ENCODE measurements at regions not wholly inside any gene's neighbourhood (a gene's known extent, or its start where the extent isn't known, plus 50 kb on each side); places are given as distances from the start of the nearest gene placed in this dataset.

GRCh38 chr2:45182667-45183295 is 173.5 kb upstream of the SIX2 start:
- Histone ChIP-seq H3K27ac (replicated peaks; ENCODE audit: low read length) (no peak overlapping the region), H2BK12ac (ENCODE audit: low read length) (no peak overlapping the region), H3K4me1 (ENCODE audit: control insufficient read depth in 2 of 2, insufficient read depth in 1 of 2, low read depth in 1 of 2, low read length in 2 of 2) (no peaks in the 10 kb centered on the region), H2BK120ac (ENCODE audit: low read depth, low read length) (no peak overlapping the region), H3K36me3 (replicated peaks in 1 of 2; ENCODE audit: control insufficient read depth in 2 of 2, insufficient read depth in 2 of 2, low read length in 2 of 2) (no peaks in the 10 kb centered on the region), H3K27me3 (ENCODE audit: control insufficient read depth in 3 of 3, insufficient read depth in 3 of 3, low read depth in 1 of 3, low read length in 3 of 3) (no peaks in the 10 kb centered on the region), H3K9ac (ENCODE audit: low read depth, low read length, poor library complexity) (no peak overlapping the region), H2BK15ac (ENCODE audit: low read length) (no peak overlapping the region), H4K91ac (ENCODE audit: low read depth, low read length, poor library complexity) (no peak overlapping the region), H4K8ac (ENCODE audit: low read depth, low read length) (no peak overlapping the region), H2AFZ (ENCODE audit: low read length) (no peak overlapping the region), H3K4ac (ENCODE audit: low read length) (no peak overlapping the region), H3K23ac (ENCODE audit: low read depth, low read length, poor library complexity) (no peak overlapping the region), H3K79me1 (ENCODE audit: low read depth, low read length) (no peaks in the 10 kb centered on the region), H3K14ac (ENCODE audit: low read length) (no peak overlapping the region), H3K4me3 (ENCODE audit: low read length in 2 of 2) (no peak overlapping the region), H2AK5ac (ENCODE audit: low read depth, low read length) (no peak overlapping the region), H3K18ac (ENCODE audit: low read length) (no peak overlapping the region), H3K9me3 (replicated peaks in 1 of 2; ENCODE audit: control insufficient read depth in 2 of 2, insufficient read depth in 1 of 2, low read depth in 1 of 2, low read length in 2 of 2) (no peaks in the 10 kb centered on the region), H2BK5ac (ENCODE audit: low read length) (no peak overlapping the region), H3K4me2 (ENCODE audit: insufficient read depth, low read length, poor library complexity, severe bottlenecking) (no peak overlapping the region)
- WGBS, 2 donors (ENCODE audit: extremely low coverage in 2 of 2, insufficient read length in 2 of 2, insufficient replicate concordance in 1 of 2), result no CpG with 5 or more reads among the region's 6 CpGs
- no peak for DNase-seq (ENCODE audit: low spot score)

GRCh38 chr2:45180779-45181178 is 171.5 kb upstream of the SIX2 start:
- no peak overlapping the region for H3K4ac ChIP-seq (ENCODE audit: low read length)
- H3K23ac ChIP-seq (ENCODE audit: low read depth, low read length, poor library complexity), result no peak overlapping the region
- no peaks in the 10 kb centered on the region for H3K4me1 ChIP-seq (ENCODE audit: control insufficient read depth in 2 of 2, insufficient read depth in 1 of 2, low read depth in 1 of 2, low read length in 2 of 2)
- H2BK15ac ChIP-seq (ENCODE audit: low read length), result no peak overlapping the region
- no peak overlapping the region for H3K4me3 ChIP-seq (ENCODE audit: low read length in 2 of 2)
- no peak overlapping the region for H3K4me2 ChIP-seq (ENCODE audit: insufficient read depth, low read length, poor library complexity, severe bottlenecking)
- no peak overlapping the region for H2AK5ac ChIP-seq (ENCODE audit: low read depth, low read length)
- no peak overlapping the region for H3K18ac ChIP-seq (ENCODE audit: low read length)
- H3K9ac ChIP-seq (ENCODE audit: low read depth, low read length, poor library complexity), result no peak overlapping the region
- H3K14ac ChIP-seq (ENCODE audit: low read length), result no peak overlapping the region
- no peaks in the 10 kb centered on the region for H3K9me3 ChIP-seq (replicated peaks in 1 of 2; ENCODE audit: control insufficient read depth in 2 of 2, insufficient read depth in 1 of 2, low read depth in 1 of 2, low read length in 2 of 2)
- no peak for DNase-seq (ENCODE audit: low spot score)
- H3K79me1 ChIP-seq (ENCODE audit: low read depth, low read length), result no peaks in the 10 kb centered on the region
- no peak overlapping the region for H4K8ac ChIP-seq (ENCODE audit: low read depth, low read length)
- H3K27me3 ChIP-seq (ENCODE audit: control insufficient read depth in 3 of 3, insufficient read depth in 3 of 3, low read depth in 1 of 3, low read length in 3 of 3), result no peaks in the 10 kb centered on the region
- H2BK12ac ChIP-seq (ENCODE audit: low read length), result no peak overlapping the region
- no peak overlapping the region for H2BK120ac ChIP-seq (ENCODE audit: low read depth, low read length)
- no peak overlapping the region for H2AFZ ChIP-seq (ENCODE audit: low read length)
- no peak overlapping the region for H2BK5ac ChIP-seq (ENCODE audit: low read length)
- H3K27ac ChIP-seq (replicated peaks; ENCODE audit: low read length), result no peak overlapping the region
- no peaks in the 10 kb centered on the region for H3K36me3 ChIP-seq (replicated peaks in 1 of 2; ENCODE audit: control insufficient read depth in 2 of 2, insufficient read depth in 2 of 2, low read length in 2 of 2)
- no peak overlapping the region for H4K91ac ChIP-seq (ENCODE audit: low read depth, low read length, poor library complexity)

GRCh38 chr2:45180033-45180746 is 170.9 kb upstream of the SIX2 start:
- H3K23ac ChIP-seq (ENCODE audit: low read depth, low read length, poor library complexity), result no peak overlapping the region
- H3K79me1 ChIP-seq (ENCODE audit: low read depth, low read length), result no peaks in the 10 kb centered on the region
- no CpG with 5 or more reads among the region's 6 CpGs for WGBS, 2 donors (ENCODE audit: extremely low coverage in 2 of 2, insufficient read length in 2 of 2, insufficient replicate concordance in 1 of 2)
- no peaks in the 10 kb centered on the region for H3K9me3 ChIP-seq (replicated peaks in 1 of 2; ENCODE audit: control insufficient read depth in 2 of 2, insufficient read depth in 1 of 2, low read depth in 1 of 2, low read length in 2 of 2)
- H3K4me1 ChIP-seq (ENCODE audit: control insufficient read depth in 2 of 2, insufficient read depth in 1 of 2, low read depth in 1 of 2, low read length in 2 of 2), result no peaks in the 10 kb centered on the region
- no peak overlapping the region for H2AK5ac ChIP-seq (ENCODE audit: low read depth, low read length)
- no peak for DNase-seq (ENCODE audit: low spot score)
- H2AFZ ChIP-seq (ENCODE audit: low read length), result no peak overlapping the region
- H3K4ac ChIP-seq (ENCODE audit: low read length), result no peak overlapping the region
- H3K4me3 ChIP-seq (ENCODE audit: low read length in 2 of 2), result no peak overlapping the region
- H4K8ac ChIP-seq (ENCODE audit: low read depth, low read length), result no peak overlapping the region
- H2BK5ac ChIP-seq (ENCODE audit: low read length), result no peak overlapping the region
- no peak overlapping the region for H3K18ac ChIP-seq (ENCODE audit: low read length)
- no peak overlapping the region for H3K4me2 ChIP-seq (ENCODE audit: insufficient read depth, low read length, poor library complexity, severe bottlenecking)
- H3K36me3 ChIP-seq (replicated peaks in 1 of 2; ENCODE audit: control insufficient read depth in 2 of 2, insufficient read depth in 2 of 2, low read length in 2 of 2), result no peaks in the 10 kb centered on the region
- H2BK120ac ChIP-seq (ENCODE audit: low read depth, low read length), result no peak overlapping the region
- H3K27ac ChIP-seq (replicated peaks; ENCODE audit: low read length), result no peak overlapping the region
- no peak overlapping the region for H2BK15ac ChIP-seq (ENCODE audit: low read length)
- H4K91ac ChIP-seq (ENCODE audit: low read depth, low read length, poor library complexity), result no peak overlapping the region
- peaks cover 0 to under 1% (median 0%) of the 10 kb centered on the region in 3 experiments for H3K27me3 ChIP-seq (ENCODE audit: control insufficient read depth in 3 of 3, insufficient read depth in 3 of 3, low read depth in 1 of 3, low read length in 3 of 3)
- H3K14ac ChIP-seq (ENCODE audit: low read length), result no peak overlapping the region
- no peak overlapping the region for H2BK12ac ChIP-seq (ENCODE audit: low read length)
- H3K9ac ChIP-seq (ENCODE audit: low read depth, low read length, poor library complexity), result no peak overlapping the region

- Histone ChIP-seq H2AK5ac (ENCODE audit: low read depth, low read length) (no peak overlapping the region), H3K18ac (ENCODE audit: low read length) (no peak overlapping the region), H3K27ac (replicated peaks; ENCODE audit: low read length) (no peak overlapping the region), H3K79me1 (ENCODE audit: low read depth, low read length) (no peaks in the 10 kb centered on the region), H3K4me3 (ENCODE audit: low read length in 2 of 2) (no peak overlapping the region), H4K8ac (ENCODE audit: low read depth, low read length) (no peak overlapping the region), H3K27me3 (ENCODE audit: control insufficient read depth in 3 of 3, insufficient read depth in 3 of 3, low read depth in 1 of 3, low read length in 3 of 3) (peaks cover 0 to 12% (median 3%) of the 10 kb centered on the region in 3 experiments), H3K9ac (ENCODE audit: low read depth, low read length, poor library complexity) (no peak overlapping the region), H2BK5ac (ENCODE audit: low read length) (no peak overlapping the region), H3K23ac (ENCODE audit: low read depth, low read length, poor library complexity) (no peak overlapping the region), H2BK12ac (ENCODE audit: low read length) (no peak overlapping the region), H2BK120ac (ENCODE audit: low read depth, low read length) (no peak overlapping the region), H3K4me2 (ENCODE audit: insufficient read depth, low read length, poor library complexity, severe bottlenecking) (no peak overlapping the region), H2AFZ (ENCODE audit: low read length) (no peak overlapping the region), H3K9me3 (replicated peaks in 1 of 2; ENCODE audit: control insufficient read depth in 2 of 2, insufficient read depth in 1 of 2, low read depth in 1 of 2, low read length in 2 of 2) (no peaks in the 10 kb centered on the region), H3K36me3 (replicated peaks in 1 of 2; ENCODE audit: control insufficient read depth in 2 of 2, insufficient read depth in 2 of 2, low read length in 2 of 2) (no peaks in the 10 kb centered on the region), H2BK15ac (ENCODE audit: low read length) (no peak overlapping the region), H4K91ac (ENCODE audit: low read depth, low read length, poor library complexity) (no peak overlapping the region), H3K4me1 (ENCODE audit: control insufficient read depth in 2 of 2, insufficient read depth in 1 of 2, low read depth in 1 of 2, low read length in 2 of 2) (no peaks in the 10 kb centered on the region), H3K14ac (ENCODE audit: low read length) (no peak overlapping the region), H3K4ac (ENCODE audit: low read length) (no peak overlapping the region)
- no CpG with 5 or more reads among the region's 2 CpGs for WGBS, 2 donors (ENCODE audit: extremely low coverage in 2 of 2, insufficient read length in 2 of 2, insufficient replicate concordance in 1 of 2)
- DNase-seq (ENCODE audit: low spot score), result no peak
These were observed 169.6 kb upstream of the SIX2 start for GRCh38 chr2:45178854-45179253.
